HepG2 (cell line): ENCODE measurements at regions not wholly inside any gene's neighbourhood (a gene's known extent, or its start where the extent isn't known, plus 50 kb on each side); places are given as distances from the start of the nearest gene placed in this dataset.

Experiments used
- EED ChIP-seq: sonication (generic); formaldehyde crosslinking; IDR thresholded peaks from 2 replicates; pipeline ENCODE4 v1.5.0; 2020; ENCODE audit warnings: mild to moderate bottlenecking, missing genetic modification reagents
- GFI1 ChIP-seq: sonication (generic); formaldehyde crosslinking; IDR thresholded peaks from 2 replicates; pipeline ENCODE4 v1.5.0; 2020; ENCODE audit warnings: missing genetic modification reagents, mild to moderate bottlenecking, borderline replicate concordance
- GMEB2 ChIP-seq: IDR thresholded peaks from 2 replicates; pipeline ENCODE4 v1.6.1; 2016; ENCODE audit warnings: missing biosample characterization, missing genetic modification reagents, low read depth
- POLR2AphosphoS5 ChIP-seq: IDR thresholded peaks from 2 replicates; pipeline ENCODE4 v1.6.1; 2012; ENCODE audit warnings: low read depth, low read length
- REPIN1 ChIP-seq: sonication (generic); formaldehyde crosslinking; IDR thresholded peaks from 2 replicates; pipeline ENCODE4 v1.8.0; 2022; ENCODE audit warnings: missing genetic modification reagents, low read depth, mild to moderate bottlenecking, borderline replicate concordance
- TAF1 ChIP-seq: sonication (generic); formaldehyde crosslinking; IDR thresholded peaks from 2 replicates; pipeline ENCODE4 v1.4.0; 2020; ENCODE audit warnings: missing genetic modification reagents
- TCF12 ChIP-seq, 2 experiments: fragments of 450-650 bp in 1 of 2; sonication (generic) in 1 of 2; formaldehyde crosslinking in 1 of 2; IDR thresholded peaks; 2 replicates each; pipeline versions ENCODE4 v1.6.1 to v1.8.0; 2017 to 2022; ENCODE audit warnings: antibody characterized with exemption in 1 of 2, mild to moderate bottlenecking in 1 of 2, missing genetic modification reagents in 1 of 2, moderate library complexity in 1 of 2
- ZFP91 ChIP-seq: sonication (generic); formaldehyde crosslinking; IDR thresholded peaks from 2 replicates; pipeline ENCODE4 v1.9.0; 2022; ENCODE audit warnings: missing genetic modification reagents, mild to moderate bottlenecking, borderline replicate concordance
- ZNF362 ChIP-seq: sonication (generic); formaldehyde crosslinking; IDR thresholded peaks from 2 replicates; pipeline ENCODE4 v1.4.0; 2020; ENCODE audit warnings: missing genetic modification reagents, mild to moderate bottlenecking, borderline replicate concordance
- ZNF501 ChIP-seq: sonication (generic); formaldehyde crosslinking; IDR thresholded peaks from 2 replicates; pipeline ENCODE4 v1.5.1; 2020; ENCODE audit warnings: mild to moderate bottlenecking, moderate library complexity, missing genetic modification reagents
- ZNF510 ChIP-seq: sonication (generic); formaldehyde crosslinking; IDR thresholded peaks from 2 replicates; pipeline ENCODE4 v1.4.0; 2020; ENCODE audit warnings: low read depth, mild to moderate bottlenecking, missing genetic modification reagents

- TF ChIP-seq TCF12 (IDR thresholded peaks at IDR 0.05), result no peak
- TF ChIP-seq TCF12 (CRISPR knock-in tag; IDR thresholded peaks at IDR 0.05), result no peak
- TF ChIP-seq POLR2AphosphoS5, result no peak
- no peak for TF ChIP-seq ZNF362 (CRISPR knock-in tag)
- no peak for TF ChIP-seq REPIN1
- TF ChIP-seq GMEB2 (CRISPR knock-in tag), result no peak
- no peak for TF ChIP-seq ZNF510 (CRISPR knock-in tag)
- TF ChIP-seq EED (CRISPR knock-in tag), result no peak
- TF ChIP-seq ZNF501 (CRISPR knock-in tag), result no peak
- no peak for TF ChIP-seq TAF1 (CRISPR knock-in tag)
- no peak for TF ChIP-seq GFI1 (CRISPR knock-in tag)
- no peak for TF ChIP-seq ZFP91 (CRISPR knock-in tag)
These were observed 84.1 kb downstream of the FOXL3 start for GRCh38 chr7:373818-374705.
